Mammary epithelial cell (primary cell): ENCODE measurements at regions not wholly inside any gene's neighbourhood (a gene's known extent, or its start where the extent isn't known, plus 50 kb on each side); places are given as distances from the start of the nearest gene placed in this dataset.
"Not testable (repeated sequence)": the region's sequence is repeated elsewhere in the genome, so short reads cannot be mapped to it uniquely, and the experiment has no call there.

Experiments used
- CTCF ChIP-seq, 2 donors: IDR thresholded peaks in 1 of 2; conservative IDR thresholded peaks in 1 of 2; 2 replicates each; pipeline ENCODE4 v1.5.1; 2011 to 2012; ENCODE audit warnings: inconsistent platforms in 2 of 2, low read length in 2 of 2, mild to moderate bottlenecking in 2 of 2, control low read depth in 1 of 2, low read depth in 1 of 2; ENCODE audit not compliant: insufficient read depth in 1 of 2; ENCODE audit errors: extremely low read depth in 1 of 2
- EZH2 ChIP-seq: IDR thresholded peaks from 2 replicates; pipeline ENCODE4 v1.6.1; 2012; ENCODE audit warnings: low read length, inconsistent platforms, borderline replicate concordance

- not testable (repeated sequence) for TF ChIP-seq EZH2; CTCF (conservative IDR thresholded peaks at IDR 0.05 in 1 of 2, IDR thresholded peaks at IDR 0.05 in 1 of 2; ENCODE audit: extremely low read depth in 1 of 2, insufficient read depth in 1 of 2, low read depth in 1 of 2, low read length in 2 of 2)
Observed at GRCh38 chr4:189846094-189846493, 94.6 kb upstream of the FRG1 start.
